ENCODE measurements at regions not wholly inside any gene's neighbourhood (a gene's known extent, or its start where the extent isn't known, plus 50 kb on each side); places are given as distances from the start of the nearest gene placed in this dataset.

DNA sequence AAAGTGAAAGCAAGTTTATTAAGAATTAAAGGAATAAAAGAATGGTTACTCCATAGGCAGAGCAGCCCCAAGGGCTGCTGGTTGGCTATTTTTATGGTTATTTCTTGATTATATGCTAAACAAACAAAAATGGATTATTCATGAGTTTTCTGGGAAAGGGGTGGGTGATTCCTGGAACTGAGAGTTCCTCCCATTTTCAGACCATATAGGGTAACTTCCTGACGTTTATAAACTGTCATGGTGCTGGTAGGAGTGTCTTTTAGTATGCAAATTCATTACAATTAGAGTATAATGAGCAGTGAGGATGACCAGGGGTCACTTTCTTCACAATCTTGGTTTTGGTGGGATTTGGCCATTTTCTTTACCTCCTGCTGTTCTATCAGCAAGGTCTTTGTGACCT is 707.9 kb downstream of the ZNF385D start:
- Histone ChIP-seq H3K9ac (ENCODE audit: low read length) (no peak overlapping the region), H2AFZ (ENCODE audit: low read depth, low read length) (no peak overlapping the region), H3K27me3 (ENCODE audit: insufficient read depth, low read depth, low read length) (no peaks in the 10 kb centered on the region), H3F3A (ENCODE audit: insufficient read depth, low read length, poor library complexity, severe bottlenecking) (no peaks in the 10 kb centered on the region), H3K79me2 (replicated peaks; ENCODE audit: insufficient read depth, low read length) (no peaks in the 10 kb centered on the region), H3K27ac (ENCODE audit: low read length) (no peak overlapping the region), H3K36me3 (ENCODE audit: insufficient read depth, low read length) (no peaks in the 10 kb centered on the region), H4K20me1 (ENCODE audit: insufficient read depth) (no peaks in the 10 kb centered on the region), H3K4me2 (ENCODE audit: low read length) (no peak overlapping the region), H3K9me2 (ENCODE audit: insufficient read depth, low read length) (no peaks in the 10 kb centered on the region), H3K9me3 (ENCODE audit: low read length) (no peaks in the 10 kb centered on the region), H3K4me3 (ENCODE audit: low read length) (no peak overlapping the region)
- TF ChIP-seq TAF1 (IDR thresholded peaks at IDR 0.05; ENCODE audit: low read depth) (no peak), RAD21 (conservative IDR thresholded peaks at IDR 0.05) (no peak), EZH2 (IDR thresholded peaks at IDR 0.05; ENCODE audit: borderline replicate concordance, insufficient read depth, low read length, poor library complexity, severe bottlenecking) (no peak), POLR2AphosphoS5 (IDR thresholded peaks at IDR 0.05) (no peak), EP300 (conservative IDR thresholded peaks at IDR 0.05; ENCODE audit: poor library complexity, severe bottlenecking) (no peak), SMC3 (conservative IDR thresholded peaks at IDR 0.05; ENCODE audit: poor library complexity) (no peak), MXI1 (conservative IDR thresholded peaks at IDR 0.05; ENCODE audit: poor library complexity, severe bottlenecking) (no peak)
- TF ChIP-seq, protein P1, sequence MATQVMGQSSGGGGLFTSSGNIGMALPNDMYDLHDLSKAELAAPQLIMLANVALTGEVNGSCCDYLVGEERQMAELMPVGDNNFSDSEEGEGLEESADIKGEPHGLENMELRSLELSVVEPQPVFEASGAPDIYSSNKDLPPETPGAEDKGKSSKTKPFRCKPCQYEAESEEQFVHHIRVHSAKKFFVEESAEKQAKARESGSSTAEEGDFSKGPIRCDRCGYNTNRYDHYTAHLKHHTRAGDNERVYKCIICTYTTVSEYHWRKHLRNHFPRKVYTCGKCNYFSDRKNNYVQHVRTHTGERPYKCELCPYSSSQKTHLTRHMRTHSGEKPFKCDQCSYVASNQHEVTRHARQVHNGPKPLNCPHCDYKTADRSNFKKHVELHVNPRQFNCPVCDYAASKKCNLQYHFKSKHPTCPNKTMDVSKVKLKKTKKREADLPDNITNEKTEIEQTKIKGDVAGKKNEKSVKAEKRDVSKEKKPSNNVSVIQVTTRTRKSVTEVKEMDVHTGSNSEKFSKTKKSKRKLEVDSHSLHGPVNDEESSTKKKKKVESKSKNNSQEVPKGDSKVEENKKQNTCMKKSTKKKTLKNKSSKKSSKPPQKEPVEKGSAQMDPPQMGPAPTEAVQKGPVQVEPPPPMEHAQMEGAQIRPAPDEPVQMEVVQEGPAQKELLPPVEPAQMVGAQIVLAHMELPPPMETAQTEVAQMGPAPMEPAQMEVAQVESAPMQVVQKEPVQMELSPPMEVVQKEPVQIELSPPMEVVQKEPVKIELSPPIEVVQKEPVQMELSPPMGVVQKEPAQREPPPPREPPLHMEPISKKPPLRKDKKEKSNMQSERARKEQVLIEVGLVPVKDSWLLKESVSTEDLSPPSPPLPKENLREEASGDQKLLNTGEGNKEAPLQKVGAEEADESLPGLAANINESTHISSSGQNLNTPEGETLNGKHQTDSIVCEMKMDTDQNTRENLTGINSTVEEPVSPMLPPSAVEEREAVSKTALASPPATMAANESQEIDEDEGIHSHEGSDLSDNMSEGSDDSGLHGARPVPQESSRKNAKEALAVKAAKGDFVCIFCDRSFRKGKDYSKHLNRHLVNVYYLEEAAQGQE (IDR thresholded peaks at IDR 0.05; ENCODE audit: borderline replicate concordance) = no peak
- TF ChIP-seq, protein P2, sequence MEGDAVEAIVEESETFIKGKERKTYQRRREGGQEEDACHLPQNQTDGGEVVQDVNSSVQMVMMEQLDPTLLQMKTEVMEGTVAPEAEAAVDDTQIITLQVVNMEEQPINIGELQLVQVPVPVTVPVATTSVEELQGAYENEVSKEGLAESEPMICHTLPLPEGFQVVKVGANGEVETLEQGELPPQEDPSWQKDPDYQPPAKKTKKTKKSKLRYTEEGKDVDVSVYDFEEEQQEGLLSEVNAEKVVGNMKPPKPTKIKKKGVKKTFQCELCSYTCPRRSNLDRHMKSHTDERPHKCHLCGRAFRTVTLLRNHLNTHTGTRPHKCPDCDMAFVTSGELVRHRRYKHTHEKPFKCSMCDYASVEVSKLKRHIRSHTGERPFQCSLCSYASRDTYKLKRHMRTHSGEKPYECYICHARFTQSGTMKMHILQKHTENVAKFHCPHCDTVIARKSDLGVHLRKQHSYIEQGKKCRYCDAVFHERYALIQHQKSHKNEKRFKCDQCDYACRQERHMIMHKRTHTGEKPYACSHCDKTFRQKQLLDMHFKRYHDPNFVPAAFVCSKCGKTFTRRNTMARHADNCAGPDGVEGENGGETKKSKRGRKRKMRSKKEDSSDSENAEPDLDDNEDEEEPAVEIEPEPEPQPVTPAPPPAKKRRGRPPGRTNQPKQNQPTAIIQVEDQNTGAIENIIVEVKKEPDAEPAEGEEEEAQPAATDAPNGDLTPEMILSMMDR (IDR thresholded peaks at IDR 0.05; ENCODE audit: poor library complexity, severe bottlenecking) = no peak

DNA sequence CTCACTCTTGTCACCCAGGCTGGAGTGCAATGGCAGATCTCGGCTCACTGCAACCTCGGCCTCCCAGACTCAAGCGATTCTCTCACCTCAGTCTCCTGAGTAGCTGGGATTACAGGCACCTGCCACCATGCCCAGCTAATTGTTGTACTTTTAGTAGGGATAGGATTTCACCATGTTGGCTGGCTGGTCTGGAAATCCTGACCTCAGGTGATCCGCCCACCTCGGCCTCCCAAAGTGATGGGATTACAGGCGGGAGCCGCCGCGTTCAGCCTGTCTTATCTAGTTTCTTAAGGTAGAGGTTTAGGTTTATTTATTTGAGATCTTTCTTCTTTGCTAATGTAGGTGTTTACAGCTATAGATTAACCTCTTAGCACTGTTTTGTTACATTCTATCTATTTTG is 708.8 kb downstream of the ZNF385D start:
- Histone ChIP-seq H3K4me2 (ENCODE audit: low read length) (no peak overlapping the region), H3K36me3 (ENCODE audit: insufficient read depth, low read length) (no peaks in the 10 kb centered on the region), H4K20me1 (ENCODE audit: insufficient read depth) (no peaks in the 10 kb centered on the region), H3K79me2 (replicated peaks; ENCODE audit: insufficient read depth, low read length) (no peaks in the 10 kb centered on the region), H3K27ac (ENCODE audit: low read length) (no peak overlapping the region), H3K27me3 (ENCODE audit: insufficient read depth, low read depth, low read length) (no peaks in the 10 kb centered on the region), H3K9me3 (ENCODE audit: low read length) (no peaks in the 10 kb centered on the region), H2AFZ (ENCODE audit: low read depth, low read length) (no peak overlapping the region), H3F3A (ENCODE audit: insufficient read depth, low read length, poor library complexity, severe bottlenecking) (no peaks in the 10 kb centered on the region), H3K4me3 (ENCODE audit: low read length) (no peak overlapping the region), H3K9ac (ENCODE audit: low read length) (no peak overlapping the region), H3K9me2 (ENCODE audit: insufficient read depth, low read length) (no peaks in the 10 kb centered on the region)
- TF ChIP-seq MXI1 (conservative IDR thresholded peaks at IDR 0.05; ENCODE audit: poor library complexity, severe bottlenecking) = no peak
- TF ChIP-seq EP300 (conservative IDR thresholded peaks at IDR 0.05; ENCODE audit: poor library complexity, severe bottlenecking) = no peak
- TF ChIP-seq, protein P1 (IDR thresholded peaks at IDR 0.05; ENCODE audit: borderline replicate concordance) = no peak
- TF ChIP-seq RAD21 (conservative IDR thresholded peaks at IDR 0.05) = no peak
- TF ChIP-seq TAF1 (IDR thresholded peaks at IDR 0.05; ENCODE audit: low read depth) = no peak
- TF ChIP-seq POLR2AphosphoS5 (IDR thresholded peaks at IDR 0.05) = no peak
- TF ChIP-seq, protein P2 (IDR thresholded peaks at IDR 0.05; ENCODE audit: poor library complexity, severe bottlenecking) = no peak
- TF ChIP-seq EZH2 (IDR thresholded peaks at IDR 0.05; ENCODE audit: borderline replicate concordance, insufficient read depth, low read length, poor library complexity, severe bottlenecking) = no peak
- no peak for TF ChIP-seq SMC3 (conservative IDR thresholded peaks at IDR 0.05; ENCODE audit: poor library complexity)

Measured in neural cell (in vitro differentiated cells).